Left cardiac atrium (tissue), 4 donors: ENCODE measurements at regions not wholly inside any gene's neighbourhood (a gene's known extent, or its start where the extent isn't known, plus 50 kb on each side); places are given as distances from the start of the nearest gene placed in this dataset.

ENCODE experiments used
- ATAC-seq, 2 donors: fragments of 200-7000 bp; cut with Tn5 transposase; one replicate each; pipeline ENCODE4 v1.9.1; 2020; ENCODE audit warnings: mild to moderate bottlenecking in 2 of 2, moderate library complexity in 2 of 2
- DNase-seq: peaks from one replicate; pipeline ENCODE4 v3.0.0-alpha.2; 2020
- intact Hi-C, 2 donors: fragments of 100-400 bp; cut with DNase I; formaldehyde crosslinking; loops; one replicate each; pipeline versions ENCODE4 v1.14.1 to v1.15.1; 2022 to 2023
- donor health status: DM: no; HTN: yes; CAD: no.
- donor health status: DM: no; HTN: yes; CAD: no; lungs with severe emphysema.
- donor health status: DM: yes; HTN: yes; CAD: no.
- donor health status: Dilated cardiomyopathy.

GRCh38 chrX:39322496-39322895, 521.2 kb downstream of the MID1IP1 start:
- intact Hi-C loops = no loop called here
- DNase-seq = no peak
- no peak for ATAC-seq

- DNase-seq (no peak), ATAC-seq (no peak)
- intact Hi-C loops = no loop called here
These were observed 523.1 kb downstream of the MID1IP1 start for GRCh38 chrX:39324233-39324930.

- no peak for DNase-seq
- intact Hi-C loops = no loop called here
- ATAC-seq = no peak
These were observed 526.0 kb downstream of the MID1IP1 start for GRCh38 chrX:39327255-39327654.

GRCh38 chrX:39327705-39328104, 526.4 kb downstream of the MID1IP1 start:
- DNase-seq (no peak), ATAC-seq (no peak)
- intact Hi-C loops = no loop called here

GRCh38 chrX:39328661-39329060, 527.4 kb downstream of the MID1IP1 start:
- no peak for DNase-seq
- intact Hi-C loops = no loop called here

GRCh38 chrX:39331082-39331704, 529.9 kb downstream of the MID1IP1 start:
- no peak for DNase-seq
- no peak for ATAC-seq
- intact Hi-C loops = no loop called here

More at GRCh38 chrX:39328661-39329060, 527.4 kb downstream of the MID1IP1 start:
- no peak for ATAC-seq

- ATAC-seq = no peak
- intact Hi-C loops = no loop called here
- DNase-seq = no peak
These were observed 532.2 kb downstream of the MID1IP1 start for GRCh38 chrX:39333451-39333850.

GRCh38 chrX:39335513-39336235, 534.4 kb downstream of the MID1IP1 start:
- no peak for ATAC-seq
- intact Hi-C loops = no loop called here
- no peak for DNase-seq

GRCh38 chrX:39336671-39337311, 535.5 kb downstream of the MID1IP1 start:
- DNase-seq = no peak
- intact Hi-C loops = no loop called here
- ATAC-seq = peak; percentile 46 to 85

- DNase-seq (no peak), ATAC-seq (peak in 1 of 2 donors; percentile 24)
- intact Hi-C loops = no loop called here
These were observed 536.2 kb downstream of the MID1IP1 start for GRCh38 chrX:39337451-39337850.

GRCh38 chrX:39338583-39338982, 537.3 kb downstream of the MID1IP1 start:
- no peak for ATAC-seq
- intact Hi-C loops = no loop called here

GRCh38 chrX:39356119-39356807, 555.0 kb downstream of the MID1IP1 start:
- intact Hi-C loops = no loop called here
- ATAC-seq = no peak
- DNase-seq = no peak

More at GRCh38 chrX:39338583-39338982, 537.3 kb downstream of the MID1IP1 start:
- DNase-seq = no peak

- no peak for ATAC-seq
- intact Hi-C loops = no loop called here
- DNase-seq = no peak
These were observed 558.8 kb downstream of the MID1IP1 start for GRCh38 chrX:39360101-39360500.

GRCh38 chrX:39361736-39362135, 560.5 kb downstream of the MID1IP1 start:
- no peak for DNase-seq
- intact Hi-C loops = no loop called here
- ATAC-seq = no peak

- ATAC-seq (no peak), DNase-seq (no peak)
- intact Hi-C loops = no loop called here
These were observed 566.2 kb downstream of the MID1IP1 start for GRCh38 chrX:39367416-39367815.

- DNase-seq (no peak), ATAC-seq (no peak)
- intact Hi-C loops = no loop called here
These were observed 570.9 kb downstream of the MID1IP1 start for GRCh38 chrX:39372115-39372514.

GRCh38 chrX:39377157-39377556, 575.9 kb downstream of the MID1IP1 start:
- ATAC-seq = no peak
- no peak for DNase-seq
- intact Hi-C loops = no loop called here

- DNase-seq = no peak
- ATAC-seq = no peak
- intact Hi-C loops = no loop called here
These were observed 576.5 kb downstream of the MID1IP1 start for GRCh38 chrX:39377773-39378172.

GRCh38 chrX:39381422-39381821, 580.2 kb downstream of the MID1IP1 start:
- intact Hi-C loops = no loop called here
- DNase-seq (no peak), ATAC-seq (peak in 1 of 2 donors; percentile 47)
